ENCODE measurements at regions not wholly inside any gene's neighbourhood (a gene's known extent, or its start where the extent isn't known, plus 50 kb on each side); places are given as distances from the start of the nearest gene placed in this dataset.
A peak's percentile ranks its signal among the peaks of the same experiment; 100 is the strongest.

DNA sequence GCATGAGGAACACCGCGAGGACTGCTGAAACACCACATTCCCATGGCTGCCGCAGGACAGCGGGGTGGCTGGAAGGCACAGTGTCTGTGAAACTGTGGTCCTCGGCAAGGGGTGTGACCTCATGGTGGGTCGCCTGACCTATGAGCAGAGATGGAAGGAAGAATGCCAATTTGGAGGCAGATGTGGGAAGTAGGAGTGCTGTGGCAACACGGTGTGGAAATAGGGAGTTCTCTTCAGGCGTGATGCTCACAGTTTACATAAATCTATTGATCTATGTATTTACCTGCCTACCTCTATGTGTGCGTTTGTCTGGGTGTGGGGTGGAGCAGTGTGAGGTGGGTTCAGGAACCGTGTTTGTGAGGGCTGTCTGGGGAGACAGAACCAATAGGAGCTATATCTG lies 62.3 kb upstream of the LSM6 start:
- ChIA-PET CTCF (no interaction called here), POLR2A (no interaction called here)
- Mint-ChIP-seq H3K4me1 (peaks cover 36% of the 10 kb centered on the region), H3K9me3 (ENCODE audit: insufficient read depth) (no peaks in the 10 kb centered on the region), H3K4me3 (peak overlapping the region; percentile 20), H3K27ac (peak overlapping the region; percentile 28), H3K27me3 (no peaks in the 10 kb centered on the region)
- intact Hi-C loops (cut with micrococcal nuclease): loop anchor here (5.0 kb wide), 2 partner anchors 41 to 64 kb away; partner anchors contain the start of gene LSM6
- Histone ChIP-seq H4K20me1 (ENCODE audit: control insufficient read depth, insufficient read depth, low read length, poor library complexity, severe bottlenecking) (no peaks in the 10 kb centered on the region), H3K27ac (ENCODE audit: low read length in 2 of 2) (no peak overlapping the region), H3K9me3 (ENCODE audit: control extremely low read depth in 1 of 3, control insufficient read depth in 2 of 3, insufficient read depth in 1 of 3, low read length in 2 of 3) (peaks cover 2 to 3% (median 2%) of the 10 kb centered on the region in 3 donors), H3K4me3 (ENCODE audit: control extremely low read depth in 1 of 5, extremely low read depth in 1 of 5, insufficient read depth in 1 of 5, low read depth in 2 of 5, low read length in 4 of 5) (no peak overlapping the region), H2AFZ (ENCODE audit: insufficient read depth, low read depth, low read length, poor library complexity, severe bottlenecking) (no peak overlapping the region), H3K4me2 (replicated peaks; ENCODE audit: low read depth, low read length, poor library complexity, severe bottlenecking) (no peak overlapping the region), H3K79me2 (ENCODE audit: control insufficient read depth, insufficient read depth, low read length) (no peaks in the 10 kb centered on the region), H3K36me3 (replicated peaks in 1 of 2; ENCODE audit: control extremely low read depth in 1 of 2, control insufficient read depth in 1 of 2, extremely low read depth in 1 of 2, insufficient read depth in 2 of 2, low read length in 1 of 2) (no peaks in the 10 kb centered on the region), H3K27me3 (replicated peaks in 1 of 4; ENCODE audit: control extremely low read depth in 1 of 4, control insufficient read depth in 3 of 4, insufficient read depth in 4 of 4, low read length in 3 of 4) (peaks cover 0 to 4% (median 2%) of the 10 kb centered on the region in 4 experiments), H3K4me1 (ENCODE audit: control insufficient read depth in 2 of 2, insufficient read depth in 2 of 2, low read length in 2 of 2) (peaks cover 31 to 32% of the 10 kb centered on the region in 2 donors), H3K9ac (ENCODE audit: low read length) (no peak overlapping the region)
- TF ChIP-seq EZH2 (IDR thresholded peaks at IDR 0.05; ENCODE audit: borderline replicate concordance, insufficient read depth, low read depth, low read length, poor library complexity, severe bottlenecking): no peak
- TF ChIP-seq, protein P1, sequence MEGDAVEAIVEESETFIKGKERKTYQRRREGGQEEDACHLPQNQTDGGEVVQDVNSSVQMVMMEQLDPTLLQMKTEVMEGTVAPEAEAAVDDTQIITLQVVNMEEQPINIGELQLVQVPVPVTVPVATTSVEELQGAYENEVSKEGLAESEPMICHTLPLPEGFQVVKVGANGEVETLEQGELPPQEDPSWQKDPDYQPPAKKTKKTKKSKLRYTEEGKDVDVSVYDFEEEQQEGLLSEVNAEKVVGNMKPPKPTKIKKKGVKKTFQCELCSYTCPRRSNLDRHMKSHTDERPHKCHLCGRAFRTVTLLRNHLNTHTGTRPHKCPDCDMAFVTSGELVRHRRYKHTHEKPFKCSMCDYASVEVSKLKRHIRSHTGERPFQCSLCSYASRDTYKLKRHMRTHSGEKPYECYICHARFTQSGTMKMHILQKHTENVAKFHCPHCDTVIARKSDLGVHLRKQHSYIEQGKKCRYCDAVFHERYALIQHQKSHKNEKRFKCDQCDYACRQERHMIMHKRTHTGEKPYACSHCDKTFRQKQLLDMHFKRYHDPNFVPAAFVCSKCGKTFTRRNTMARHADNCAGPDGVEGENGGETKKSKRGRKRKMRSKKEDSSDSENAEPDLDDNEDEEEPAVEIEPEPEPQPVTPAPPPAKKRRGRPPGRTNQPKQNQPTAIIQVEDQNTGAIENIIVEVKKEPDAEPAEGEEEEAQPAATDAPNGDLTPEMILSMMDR (IDR thresholded peaks at IDR 0.05): no peak
- 93% methylated on average over 8 of the region's 10 CpGs for WGBS (ENCODE audit: insufficient coverage)
- no peak for ATAC-seq (ENCODE audit: low read depth)
- no peak for DNase-seq

DNA sequence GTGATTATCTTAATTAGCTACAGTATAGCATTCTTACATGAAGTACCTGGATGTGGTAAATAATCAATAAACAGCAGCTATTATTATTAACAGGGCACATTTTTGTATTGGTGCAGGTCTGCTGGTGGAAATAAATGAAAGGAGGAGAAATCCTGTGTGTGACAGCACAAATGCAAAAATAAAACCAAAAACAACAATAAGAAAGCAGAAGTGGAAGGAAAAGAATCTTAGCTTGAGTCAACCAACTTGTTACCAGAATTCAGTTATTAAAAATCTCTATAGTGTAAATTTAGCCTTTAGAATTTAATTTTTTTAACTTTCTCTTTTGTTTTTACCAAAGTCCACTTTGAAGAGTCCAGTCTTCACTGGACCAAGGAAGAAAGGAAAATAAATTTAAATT lies 63.1 kb upstream of the LSM6 start:
- DNase-seq: peak; percentile 22
- H2AFZ ChIP-seq (ENCODE audit: insufficient read depth, low read depth, low read length, poor library complexity, severe bottlenecking): no peak overlapping the region
- intact Hi-C loops (cut with micrococcal nuclease): loop anchor here (5.0 kb wide), 2 partner anchors 40 to 65 kb away; partner anchors contain the start of gene LSM6
- Mint-ChIP-seq H3K4me1 (peaks cover 36% of the 10 kb centered on the region), H3K4me3 (peak overlapping the region; percentile 61), H3K27ac (no peak overlapping the region), H3K27me3 (no peaks in the 10 kb centered on the region), H3K9me3 (ENCODE audit: insufficient read depth) (no peaks in the 10 kb centered on the region)
- H3K9me3 ChIP-seq (ENCODE audit: control extremely low read depth in 1 of 3, control insufficient read depth in 2 of 3, insufficient read depth in 1 of 3, low read length in 2 of 3): peaks cover 0 to 3% (median 1%) of the 10 kb centered on the region in 3 donors
- H3K27me3 ChIP-seq (replicated peaks in 1 of 4; ENCODE audit: control extremely low read depth in 1 of 4, control insufficient read depth in 3 of 4, insufficient read depth in 4 of 4, low read length in 3 of 4): peaks cover 0 to 3% (median 2%) of the 10 kb centered on the region in 4 experiments
- H3K9ac ChIP-seq (ENCODE audit: low read length): no peak overlapping the region
- no peak overlapping the region for H3K4me3 ChIP-seq (ENCODE audit: control extremely low read depth in 1 of 5, extremely low read depth in 1 of 5, insufficient read depth in 1 of 5, low read depth in 2 of 5, low read length in 4 of 5)
- no peaks in the 10 kb centered on the region for H4K20me1 ChIP-seq (ENCODE audit: control insufficient read depth, insufficient read depth, low read length, poor library complexity, severe bottlenecking)
- no peak overlapping the region for H3K27ac ChIP-seq (ENCODE audit: low read length in 2 of 2)
- CTCF ChIA-PET: interaction anchor here (0.7 kb wide), 1 partner anchor 9 kb away, joined by 3 read pairs; no protein-coding TSS in a partner anchor
- no peaks in the 10 kb centered on the region for H3K79me2 ChIP-seq (ENCODE audit: control insufficient read depth, insufficient read depth, low read length)
- peaks cover 31 to 32% of the 10 kb centered on the region in 2 donors for H3K4me1 ChIP-seq (ENCODE audit: control insufficient read depth in 2 of 2, insufficient read depth in 2 of 2, low read length in 2 of 2)
- no peaks in the 10 kb centered on the region for H3K36me3 ChIP-seq (replicated peaks in 1 of 2; ENCODE audit: control extremely low read depth in 1 of 2, control insufficient read depth in 1 of 2, extremely low read depth in 1 of 2, insufficient read depth in 2 of 2, low read length in 1 of 2)
- no peak for TF ChIP-seq EZH2 (IDR thresholded peaks at IDR 0.05; ENCODE audit: borderline replicate concordance, insufficient read depth, low read depth, low read length, poor library complexity, severe bottlenecking)
- TF ChIP-seq, protein P1 (IDR thresholded peaks at IDR 0.05): no peak
- POLR2A ChIA-PET: no interaction called here
- ATAC-seq (ENCODE audit: low read depth): no peak
- peak overlapping the region; percentile 49 for H3K4me2 ChIP-seq (replicated peaks; ENCODE audit: low read depth, low read length, poor library complexity, severe bottlenecking)
